K562 (cell line): ENCODE measurements at regions not wholly inside any gene's neighbourhood (a gene's known extent, or its start where the extent isn't known, plus 50 kb on each side); places are given as distances from the start of the nearest gene placed in this dataset.

Experiments used
- CBFA2T3 ChIP-seq: fragments of 450-650 bp; IDR thresholded peaks from 2 replicates; pipeline ENCODE4 v1.6.1; 2017
- CBX3 ChIP-seq, 2 experiments: IDR thresholded peaks; 1 replicate in 1 of 2; 2 replicates in 1 of 2; pipeline ENCODE4 v1.6.1; 2012; ENCODE audit warnings: inconsistent platforms in 2 of 2, low read length in 2 of 2, borderline replicate concordance in 1 of 2, control low read depth in 1 of 2
- CHD4 ChIP-seq: fragments of 200-600 bp; sonication (generic); IDR thresholded peaks from 3 replicates; pipeline ENCODE4 v1.6.1; 2012; ENCODE audit warnings: low read depth, mild to moderate bottlenecking, mixed read lengths, low read length, inconsistent platforms; ENCODE audit not compliant: insufficient read depth, insufficient replicate concordance, poor library complexity, severe bottlenecking
- DMBX1 ChIP-seq: fragments of 250-450 bp; sonication (Bioruptor Pico); IDR thresholded peaks from 2 replicates; pipeline ENCODE4 v1.8.0; 2022; ENCODE audit warnings: inconsistent platforms, mild to moderate bottlenecking, moderate library complexity, borderline replicate concordance
- FOXP1 ChIP-seq: sonication (generic); formaldehyde crosslinking; IDR thresholded peaks from 2 replicates; pipeline ENCODE4 v1.8.0; 2022; ENCODE audit warnings: mild to moderate bottlenecking, missing genetic modification reagents
- GABPB1 ChIP-seq: sonication (generic); formaldehyde crosslinking; IDR thresholded peaks from 2 replicates; pipeline ENCODE4 v1.8.0; 2022; ENCODE audit warnings: mild to moderate bottlenecking, missing genetic modification reagents
- PCBP1 ChIP-seq: fragments of 200-400 bp; formaldehyde crosslinking; IDR thresholded peaks from 2 replicates; pipeline ENCODE4 v1.6.1; 2018; ENCODE audit warnings: mild to moderate bottlenecking, low read depth, low read length; ENCODE audit not compliant: poor library complexity, severe bottlenecking
- PHF20 ChIP-seq: fragments of 450-650 bp; IDR thresholded peaks from 2 replicates; pipeline ENCODE4 v1.6.1; 2018; ENCODE audit not compliant: partially characterized antibody
- PML ChIP-seq: IDR thresholded peaks from 2 replicates; pipeline ENCODE4 v1.6.1; 2012; ENCODE audit warnings: low read length, inconsistent platforms
- POLR2G ChIP-seq: fragments of 200-400 bp; formaldehyde crosslinking; IDR thresholded peaks from 2 replicates; pipeline ENCODE4 v1.6.1; 2017; ENCODE audit warnings: low read depth, mild to moderate bottlenecking, antibody characterized with exemption, low read length, moderate library complexity
- RCOR1 ChIP-seq, 2 experiments: IDR thresholded peaks; 2 replicates each; pipeline ENCODE4 v1.6.1; 2012; ENCODE audit warnings: low read depth in 2 of 2, low read length in 2 of 2, borderline replicate concordance in 1 of 2, improper control_type of control experiment in 1 of 2
- STAG1 ChIP-seq: sonication (generic); formaldehyde crosslinking; IDR thresholded peaks from 2 replicates; pipeline ENCODE4 v1.5.0; 2020; ENCODE audit warnings: missing genetic modification reagents, borderline replicate concordance
- TAL1 ChIP-seq: fragments of 450-650 bp; IDR thresholded peaks from 2 replicates; pipeline ENCODE4 v1.6.1; 2016; ENCODE audit warnings: mild to moderate bottlenecking
- TEAD1 ChIP-seq, 2 experiments: fragments of 450-650 bp in 1 of 2; sonication (generic) in 1 of 2; formaldehyde crosslinking; IDR thresholded peaks; 2 replicates each; pipeline versions ENCODE4 v1.4.0 to v1.8.0; 2020 to 2022; ENCODE audit warnings: mild to moderate bottlenecking in 2 of 2, missing genetic modification reagents in 1 of 2
- YBX1 ChIP-seq: fragments of 450-650 bp; IDR thresholded peaks from 2 replicates; pipeline ENCODE4 v1.7.1; 2016; ENCODE audit warnings: mild to moderate bottlenecking
- ZBTB17 ChIP-seq: fragments of 450-650 bp; formaldehyde crosslinking; IDR thresholded peaks from 2 replicates; pipeline ENCODE4 v1.4.0; 2020; ENCODE audit warnings: mild to moderate bottlenecking
- ZNF12 ChIP-seq: sonication (generic); formaldehyde crosslinking; IDR thresholded peaks from 2 replicates; pipeline ENCODE4 v1.4.0; 2020; ENCODE audit warnings: mild to moderate bottlenecking, missing genetic modification reagents
- ZNF311 ChIP-seq: fragments of 250-450 bp; sonication (Bioruptor Pico); IDR thresholded peaks from 2 replicates; pipeline ENCODE4 v1.4.0; 2020; ENCODE audit warnings: mild to moderate bottlenecking, moderate library complexity
- ZNF431 ChIP-seq: sonication (generic); formaldehyde crosslinking; IDR thresholded peaks from 2 replicates; pipeline ENCODE4 v1.8.0; 2022; ENCODE audit warnings: mild to moderate bottlenecking, missing genetic modification reagents
- ZNF644 ChIP-seq: fragments of 200-800 bp; sonication (Bioruptor generic); IDR thresholded peaks from 2 replicates; pipeline ENCODE4 v1.6.1; 2016; ENCODE audit warnings: low read depth, missing genetic modification characterization, missing compliant biosample characterization
- ZNF76 ChIP-seq: fragments of 250-450 bp; sonication (Bioruptor Pico); IDR thresholded peaks from 2 replicates; pipeline ENCODE4 v1.4.0; 2020; ENCODE audit warnings: mild to moderate bottlenecking, moderate library complexity, borderline replicate concordance
- TF ChIP-seq, protein P1 (sequence below): fragments of 250-450 bp; sonication (Bioruptor Pico); IDR thresholded peaks from 2 replicates; pipeline ENCODE4 v1.8.0; 2022; ENCODE audit warnings: inconsistent platforms, mild to moderate bottlenecking, moderate library complexity, borderline replicate concordance
- TF ChIP-seq, protein P2 (sequence below): fragments of 250-450 bp; sonication (Bioruptor Pico); IDR thresholded peaks from 2 replicates; pipeline ENCODE4 v1.4.0; 2020; ENCODE audit warnings: mild to moderate bottlenecking
- TF ChIP-seq, protein P3 (sequence below): IDR thresholded peaks from 3 replicates; pipeline ENCODE4 v1.6.1; 2011; ENCODE audit warnings: borderline replicate concordance, mild to moderate bottlenecking; ENCODE audit not compliant: insufficient read length, insufficient read depth

DNA sequence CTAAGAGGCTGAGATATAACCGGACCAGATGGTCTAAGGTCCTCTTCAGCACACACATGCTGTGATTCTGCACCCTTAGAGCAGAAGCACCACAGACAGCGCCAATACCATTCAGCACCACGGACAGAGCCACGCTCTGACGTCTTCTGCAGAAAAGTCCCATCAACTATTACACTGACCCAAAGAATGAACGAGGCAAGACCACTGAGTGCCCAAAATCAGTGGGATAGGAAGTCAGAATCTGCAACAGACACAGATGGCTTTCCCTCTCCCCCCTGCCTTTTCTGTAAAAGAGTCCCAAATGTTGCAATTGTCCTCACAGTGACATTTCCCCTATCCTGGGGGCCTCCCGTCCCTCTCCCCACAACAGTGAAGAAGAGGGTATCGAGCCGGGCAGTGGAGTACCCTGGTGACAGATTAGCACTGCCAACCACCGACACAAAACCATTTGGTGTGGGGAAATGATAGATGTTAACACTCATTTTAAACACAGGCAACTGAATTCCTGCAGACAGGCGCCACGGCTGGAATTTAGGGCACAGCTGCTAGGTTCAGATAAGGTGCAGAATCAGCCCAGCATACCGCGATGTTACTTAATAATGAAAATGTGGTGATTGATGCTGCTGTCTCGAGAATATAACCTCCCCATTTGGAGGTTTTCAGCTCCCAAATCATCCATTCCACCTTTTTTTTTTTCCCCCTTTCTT is 66.6 kb upstream of the CTNNBL1 start (continued):
- TF ChIP-seq CBFA2T3: peak; percentile 72
- peak; percentile 81 for TF ChIP-seq ZNF12 (CRISPR knock-in tag)
- no peak for TF ChIP-seq POLR2G
- TF ChIP-seq PHF20: no peak
- no peak for TF ChIP-seq YBX1
- peak; percentile 69 for TF ChIP-seq TAL1
- TF ChIP-seq ZNF76 (CRISPR knock-in tag): no peak
- TF ChIP-seq, protein P1, sequence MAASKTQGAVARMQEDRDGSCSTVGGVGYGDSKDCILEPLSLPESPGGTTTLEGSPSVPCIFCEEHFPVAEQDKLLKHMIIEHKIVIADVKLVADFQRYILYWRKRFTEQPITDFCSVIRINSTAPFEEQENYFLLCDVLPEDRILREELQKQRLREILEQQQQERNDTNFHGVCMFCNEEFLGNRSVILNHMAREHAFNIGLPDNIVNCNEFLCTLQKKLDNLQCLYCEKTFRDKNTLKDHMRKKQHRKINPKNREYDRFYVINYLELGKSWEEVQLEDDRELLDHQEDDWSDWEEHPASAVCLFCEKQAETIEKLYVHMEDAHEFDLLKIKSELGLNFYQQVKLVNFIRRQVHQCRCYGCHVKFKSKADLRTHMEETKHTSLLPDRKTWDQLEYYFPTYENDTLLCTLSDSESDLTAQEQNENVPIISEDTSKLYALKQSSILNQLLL: no peak
- TF ChIP-seq ZNF644 (tag): peak; percentile 95
- TF ChIP-seq RCOR1 (IDR thresholded peaks at IDR 0.05; ENCODE audit: borderline replicate concordance in 1 of 2, low read depth in 2 of 2, low read length in 2 of 2): peak in 1 of 2 experiments; percentile 92; a peak in 2 of 4 replicates
- no peak for TF ChIP-seq ZNF431 (CRISPR knock-in tag)
- no peak for TF ChIP-seq PCBP1
- TF ChIP-seq, protein P2, sequence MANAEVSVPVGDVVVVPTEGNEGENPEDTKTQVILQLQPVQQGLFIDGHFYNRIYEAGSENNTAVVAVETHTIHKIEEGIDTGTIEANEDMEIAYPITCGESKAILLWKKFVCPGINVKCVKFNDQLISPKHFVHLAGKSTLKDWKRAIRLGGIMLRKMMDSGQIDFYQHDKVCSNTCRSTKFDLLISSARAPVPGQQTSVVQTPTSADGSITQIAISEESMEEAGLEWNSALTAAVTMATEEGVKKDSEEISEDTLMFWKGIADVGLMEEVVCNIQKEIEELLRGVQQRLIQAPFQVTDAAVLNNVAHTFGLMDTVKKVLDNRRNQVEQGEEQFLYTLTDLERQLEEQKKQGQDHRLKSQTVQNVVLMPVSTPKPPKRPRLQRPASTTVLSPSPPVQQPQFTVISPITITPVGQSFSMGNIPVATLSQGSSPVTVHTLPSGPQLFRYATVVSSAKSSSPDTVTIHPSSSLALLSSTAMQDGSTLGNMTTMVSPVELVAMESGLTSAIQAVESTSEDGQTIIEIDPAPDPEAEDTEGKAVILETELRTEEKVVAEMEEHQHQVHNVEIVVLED (CRISPR knock-in tag): no peak; the same call in 1 of the 2 replicates
- peak; percentile 77; the same call in 1 of the 2 replicates for TF ChIP-seq ZNF311 (CRISPR knock-in tag)
- TF ChIP-seq TEAD1 (CRISPR knock-in tag; IDR thresholded peaks at IDR 0.05): peak; percentile 20 to 90; a peak in 2 of 4 replicates
- peak; percentile 96 for TF ChIP-seq FOXP1 (CRISPR knock-in tag)
- TF ChIP-seq ZBTB17 (CRISPR knock-in tag): no peak
- no peak for TF ChIP-seq CHD4
- TF ChIP-seq, protein P3, sequence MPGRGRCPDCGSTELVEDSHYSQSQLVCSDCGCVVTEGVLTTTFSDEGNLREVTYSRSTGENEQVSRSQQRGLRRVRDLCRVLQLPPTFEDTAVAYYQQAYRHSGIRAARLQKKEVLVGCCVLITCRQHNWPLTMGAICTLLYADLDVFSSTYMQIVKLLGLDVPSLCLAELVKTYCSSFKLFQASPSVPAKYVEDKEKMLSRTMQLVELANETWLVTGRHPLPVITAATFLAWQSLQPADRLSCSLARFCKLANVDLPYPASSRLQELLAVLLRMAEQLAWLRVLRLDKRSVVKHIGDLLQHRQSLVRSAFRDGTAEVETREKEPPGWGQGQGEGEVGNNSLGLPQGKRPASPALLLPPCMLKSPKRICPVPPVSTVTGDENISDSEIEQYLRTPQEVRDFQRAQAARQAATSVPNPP: no peak
- TF ChIP-seq PML: no peak; the same call in 1 of the 2 replicates
- peak; percentile 61; the same call in 1 of the 2 replicates for TF ChIP-seq STAG1 (CRISPR knock-in tag)
- peak; percentile 19 to 39; a peak in 1 of 3 replicates for TF ChIP-seq CBX3 (IDR thresholded peaks at IDR 0.05; ENCODE audit: borderline replicate concordance in 1 of 2, low read length in 2 of 2)
- peak; percentile 84; the same call in 1 of the 2 replicates for TF ChIP-seq DMBX1
- peak; percentile 78 for TF ChIP-seq GABPB1 (CRISPR knock-in tag)
